Effector CD4-positive, alpha-beta T cell (primary cell): ENCODE measurements at regions not wholly inside any gene's neighbourhood (a gene's known extent, or its start where the extent isn't known, plus 50 kb on each side); places are given as distances from the start of the nearest gene placed in this dataset.

Source experiments
- DNase-seq: peaks from one replicate; pipeline ENCODE4 v3.0.0-alpha.2; 2020

GRCh38 chr16:63745456-63745855 lies 1376.4 kb downstream of the CDH11 start:
- no peak for DNase-seq

DNA sequence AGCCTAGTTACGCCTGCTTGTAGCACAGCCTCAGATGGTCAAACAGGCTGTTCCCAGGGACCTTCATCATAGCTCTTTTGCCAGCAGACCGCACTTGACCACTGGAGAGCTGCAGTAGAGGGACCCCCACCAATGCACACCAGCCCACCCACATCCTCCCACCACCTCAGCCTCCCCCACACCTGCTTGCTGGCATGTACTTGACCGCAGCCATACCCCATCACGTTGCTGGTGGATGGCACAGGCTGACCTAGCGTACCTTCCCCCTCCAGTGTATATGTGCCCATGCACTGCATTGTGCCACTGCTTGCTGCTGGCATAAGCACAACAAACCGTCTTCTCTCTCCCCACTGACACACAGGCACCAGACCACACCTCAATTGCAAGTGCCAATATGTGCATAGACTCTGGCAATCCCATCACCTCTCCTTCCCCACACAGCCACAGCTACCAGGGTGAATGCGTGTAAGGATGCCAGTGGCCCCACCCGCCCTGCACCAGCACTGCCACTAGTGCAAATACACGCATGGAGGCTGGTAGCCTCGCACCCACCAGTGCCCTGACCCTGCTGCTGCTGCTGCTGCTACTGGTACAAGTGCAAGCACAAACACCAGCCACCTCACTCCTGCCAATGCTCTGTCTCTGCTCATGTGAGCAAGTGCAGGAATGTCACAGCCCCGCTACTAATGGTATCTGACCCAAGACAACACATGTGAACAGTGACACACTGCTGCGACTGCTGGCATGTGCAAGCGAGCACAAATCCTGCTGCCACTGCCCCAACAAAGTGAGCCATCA lies 1377.6 kb downstream of the CDH11 start:
- no peak for DNase-seq

DNA sequence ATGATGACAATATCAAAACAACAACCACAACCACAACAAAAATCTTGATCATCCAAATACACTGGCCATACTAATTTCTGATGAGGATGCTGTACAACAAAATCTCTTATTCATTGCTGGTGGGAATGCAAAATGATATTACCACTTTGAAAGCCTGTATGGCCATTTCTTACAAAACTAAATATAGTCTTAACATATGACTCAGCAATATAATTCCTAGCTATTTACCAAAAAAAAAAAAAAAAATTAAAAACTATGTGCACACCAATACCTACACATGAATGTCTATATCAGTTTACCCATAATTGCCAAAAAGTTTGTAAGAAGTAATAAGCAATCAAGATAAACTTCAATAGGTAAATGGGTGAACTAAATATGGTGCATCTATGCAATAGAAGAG lies 1379.7 kb downstream of the CDH11 start:
- no peak for DNase-seq

DNA sequence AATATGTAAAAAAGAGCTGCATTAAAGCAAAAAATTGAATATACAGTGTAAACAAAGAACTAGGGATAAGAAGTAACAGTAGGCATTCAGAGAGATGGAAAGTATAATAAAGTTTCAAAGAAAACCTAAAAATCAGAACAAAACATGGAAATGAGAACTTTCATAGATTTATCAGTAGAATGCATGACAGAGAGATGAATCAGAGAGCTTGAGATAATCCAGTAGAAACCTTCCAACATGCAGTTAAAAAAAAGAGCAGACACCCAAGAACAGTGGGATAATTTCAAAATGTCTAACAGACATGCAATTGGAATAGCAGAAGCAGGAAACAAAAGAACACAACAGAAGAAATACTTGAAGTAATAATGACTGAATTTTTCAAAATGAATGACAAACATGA lies 1384.2 kb downstream of the CDH11 start:
- no peak for DNase-seq

GRCh38 chr16:63735456-63735855 lies 1386.4 kb downstream of the CDH11 start:
- no peak for DNase-seq

DNA sequence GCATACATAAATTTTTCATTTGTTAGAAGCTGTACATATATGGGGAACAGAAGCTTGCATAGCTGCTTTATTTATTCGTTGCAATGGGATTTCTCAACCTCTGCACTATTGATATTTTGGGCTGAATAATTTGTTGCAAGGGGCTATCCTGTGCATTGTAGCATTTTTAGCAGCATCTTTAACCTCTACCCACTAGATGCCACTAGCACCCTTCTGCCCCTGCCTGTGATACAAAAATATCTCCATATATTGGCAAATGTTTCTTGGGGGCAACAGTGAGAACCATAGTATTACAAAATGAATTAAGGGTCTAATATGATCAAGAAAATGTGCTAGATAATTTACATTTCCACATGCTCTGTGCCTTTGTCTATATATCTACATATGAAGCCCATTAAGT lies 1401.0 kb downstream of the CDH11 start:
- DNase-seq = no peak

- no peak for DNase-seq
Measured at GRCh38 chr16:63719926-63720325, 1401.9 kb downstream of the CDH11 start.

DNA sequence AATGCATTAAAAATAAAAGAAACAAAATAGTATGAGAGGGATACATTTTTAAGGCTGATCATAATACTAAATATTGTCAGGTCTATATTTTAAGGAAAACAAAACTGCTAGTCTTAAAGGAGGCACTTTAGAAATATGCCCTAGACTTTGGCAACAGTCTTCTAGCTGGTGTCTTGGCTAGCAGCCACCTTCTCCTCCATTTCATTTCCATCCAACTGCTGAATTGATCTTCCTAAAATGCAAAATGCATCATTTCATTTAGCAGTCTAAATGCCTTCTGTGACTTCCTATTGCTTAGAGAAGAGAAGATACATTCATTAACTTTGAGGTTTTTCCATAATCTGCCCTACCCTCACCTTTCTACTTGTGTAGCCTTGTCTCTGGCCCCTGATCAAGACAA lies 1404.1 kb downstream of the CDH11 start:
- DNase-seq = no peak

DNA sequence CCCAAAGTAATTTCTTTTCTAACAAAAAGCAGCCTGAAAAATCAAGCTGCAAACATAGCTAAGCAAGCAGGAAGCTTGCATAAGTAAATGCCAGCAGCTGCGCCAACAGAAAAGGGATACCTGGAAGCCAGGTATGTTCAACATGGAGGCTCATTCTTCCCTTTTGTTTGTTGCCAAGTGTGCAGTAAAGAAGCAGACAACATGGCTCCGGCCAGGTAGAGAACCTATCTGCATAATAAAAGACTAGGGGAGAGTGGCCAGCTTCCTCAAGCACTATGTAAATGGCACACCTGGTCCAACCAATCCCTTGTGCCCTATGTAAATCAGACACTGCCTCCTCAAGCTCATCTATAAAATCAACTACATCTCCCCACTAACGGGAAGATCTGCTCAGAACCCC lies 1407.0 kb downstream of the CDH11 start:
- DNase-seq = no peak

- DNase-seq = no peak
Measured at GRCh38 chr16:63712725-63713124, 1409.1 kb downstream of the CDH11 start.

DNA sequence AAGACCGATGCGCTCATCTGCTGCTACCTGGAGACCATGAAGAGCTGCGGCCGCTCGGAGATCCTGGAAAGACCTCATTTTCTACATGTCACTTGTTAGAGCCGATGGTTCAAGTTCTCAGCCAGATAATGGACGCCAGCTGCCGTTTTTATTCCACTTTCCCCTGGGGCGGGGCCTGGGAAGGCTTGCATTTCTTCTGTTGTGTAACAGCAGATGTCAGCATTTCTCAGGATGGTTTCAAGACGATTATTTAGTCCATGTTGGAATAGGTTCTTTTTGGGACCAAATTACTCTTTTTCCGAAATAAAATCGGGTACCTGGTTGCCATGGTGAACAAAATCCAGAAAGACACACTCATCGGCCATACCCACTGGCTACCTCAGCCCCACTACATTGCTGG lies 1418.3 kb downstream of the CDH11 start:
- DNase-seq = no peak

GRCh38 chr16:63702981-63703590 lies 1418.8 kb downstream of the CDH11 start:
- no peak for DNase-seq

- DNase-seq = no peak
Measured at GRCh38 chr16:63697736-63698135, 1424.1 kb downstream of the CDH11 start.

GRCh38 chr16:63695347-63695746 lies 1426.5 kb downstream of the CDH11 start:
- no peak for DNase-seq

- no peak for DNase-seq
Measured at GRCh38 chr16:63690961-63691360, 1430.9 kb downstream of the CDH11 start.

GRCh38 chr16:63690267-63690666 lies 1431.6 kb downstream of the CDH11 start:
- DNase-seq = no peak

GRCh38 chr16:63689068-63689467 lies 1432.8 kb downstream of the CDH11 start:
- no peak for DNase-seq

DNA sequence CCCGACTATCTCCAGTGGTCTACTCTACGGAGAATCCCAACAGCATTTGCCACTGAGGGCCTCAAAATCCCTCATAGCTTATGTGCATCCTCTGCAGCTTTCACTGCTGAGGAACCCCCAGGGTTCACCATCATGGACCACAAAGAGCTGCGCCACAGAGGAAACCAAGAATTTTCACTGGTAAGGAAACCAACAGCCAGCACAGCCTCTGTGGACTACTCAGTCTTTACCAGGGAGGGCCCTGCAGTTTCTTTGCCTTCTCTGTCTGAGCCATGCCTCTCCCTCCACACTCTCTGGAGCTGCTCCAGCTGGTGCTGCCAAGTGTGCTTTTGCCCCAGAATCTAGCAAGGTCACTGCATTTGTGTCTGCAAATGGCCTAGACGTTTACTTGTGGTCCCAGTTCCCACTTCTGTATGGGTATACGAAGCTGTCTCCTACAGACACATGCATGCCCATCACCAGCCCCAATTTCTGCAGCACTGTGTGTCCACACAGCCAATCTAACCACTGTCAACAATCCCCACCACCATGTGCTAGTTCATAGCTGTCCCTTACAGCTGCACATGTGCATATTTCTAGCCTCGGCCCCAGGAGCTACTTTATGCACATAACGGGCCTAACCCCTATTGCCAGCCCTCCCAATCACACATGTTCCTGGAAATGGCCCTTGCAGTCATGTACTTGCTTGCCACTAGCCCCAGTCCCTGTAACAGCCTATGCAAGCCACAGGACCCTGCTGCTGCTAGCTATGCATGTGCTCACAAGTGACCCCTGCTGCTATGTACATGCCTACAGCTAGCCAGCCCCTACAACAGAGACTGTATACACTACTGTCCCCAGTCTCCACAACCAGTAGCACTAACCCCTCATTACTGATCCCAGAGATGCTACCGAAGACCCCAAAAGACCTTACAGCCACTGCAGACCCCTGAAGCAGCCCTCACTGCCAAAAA lies 1437.4 kb downstream of the CDH11 start:
- DNase-seq = no peak

GRCh38 chr16:63682844-63683243 lies 1439.0 kb downstream of the CDH11 start:
- DNase-seq = no peak

- no peak for DNase-seq
Measured at GRCh38 chr16:63672493-63672892, 1449.4 kb downstream of the CDH11 start.

- DNase-seq = no peak
Measured at GRCh38 chr16:63663155-63663554, 1458.7 kb downstream of the CDH11 start.

DNA sequence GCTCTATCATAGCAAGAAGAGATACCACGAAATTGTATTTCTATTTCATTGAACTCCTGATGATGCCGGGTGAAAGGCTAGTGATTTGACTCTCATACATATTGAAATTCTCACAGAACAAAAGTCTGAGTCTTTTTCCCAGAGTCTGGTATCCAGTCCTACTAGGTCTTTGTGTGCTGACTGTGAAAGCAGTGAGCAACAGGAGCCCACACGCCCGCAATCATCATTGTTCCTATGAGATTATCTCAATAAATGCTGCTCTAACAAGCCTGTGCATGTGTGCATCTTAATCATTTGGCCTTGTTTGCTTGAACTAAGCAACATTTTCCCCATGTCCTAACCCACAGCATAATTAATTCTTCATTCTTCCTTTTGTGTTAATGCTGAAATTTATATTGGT lies 1466.0 kb downstream of the CDH11 start:
- no peak for DNase-seq

- no peak for DNase-seq
Measured at GRCh38 chr16:63653044-63653839, 1468.6 kb downstream of the CDH11 start.
